Stimulated activated CD4-positive, alpha-beta T cell treated with anti-CD3 and anti-CD28 coated beads, Interleukin-4, amount 100 ng/mL, for 48 hours (primary cell): ENCODE measurements at regions not wholly inside any gene's neighbourhood (a gene's known extent, or its start where the extent isn't known, plus 50 kb on each side); places are given as distances from the start of the nearest gene placed in this dataset.
"Not testable (repeated sequence)": the region's sequence is repeated elsewhere in the genome, so short reads cannot be mapped to it uniquely, and the experiment has no call there.

ENCODE experiments used
- DNase-seq, 2 donors: peaks; one replicate each; pipeline ENCODE4 v3.0.0-alpha.2; 2020; ENCODE audit warnings: low read depth in 2 of 2

DNA sequence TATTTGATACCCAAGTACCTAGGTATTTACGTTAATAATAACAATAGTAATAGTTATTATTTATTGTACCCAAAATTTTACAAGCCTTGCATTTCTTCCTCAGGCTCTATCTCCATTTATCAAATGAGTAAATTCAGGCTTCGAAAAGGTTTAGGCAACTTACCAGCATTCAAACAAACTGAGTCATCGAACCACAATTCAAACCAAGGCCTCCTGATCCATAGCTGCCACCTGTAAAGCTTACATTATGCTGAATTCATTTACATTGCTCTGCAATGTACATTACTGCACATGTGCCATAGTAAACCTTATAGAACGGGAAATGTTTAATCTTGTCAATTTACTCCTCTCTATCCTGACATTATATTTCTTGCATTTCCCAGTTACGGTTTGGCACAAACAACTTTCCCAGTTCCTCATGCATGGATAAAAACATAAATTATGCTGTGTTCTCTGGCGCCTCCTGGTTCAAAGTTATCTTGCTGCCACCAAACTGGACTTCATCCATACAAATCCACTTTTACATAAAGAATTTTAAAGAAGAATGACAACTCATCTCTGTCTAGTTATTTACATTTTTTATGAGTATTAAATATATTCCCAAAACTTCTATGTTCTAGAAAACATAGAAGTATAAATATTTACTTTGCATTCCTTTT, 360.6 kb upstream of the SOX9 start:
- no peak for DNase-seq

DNA sequence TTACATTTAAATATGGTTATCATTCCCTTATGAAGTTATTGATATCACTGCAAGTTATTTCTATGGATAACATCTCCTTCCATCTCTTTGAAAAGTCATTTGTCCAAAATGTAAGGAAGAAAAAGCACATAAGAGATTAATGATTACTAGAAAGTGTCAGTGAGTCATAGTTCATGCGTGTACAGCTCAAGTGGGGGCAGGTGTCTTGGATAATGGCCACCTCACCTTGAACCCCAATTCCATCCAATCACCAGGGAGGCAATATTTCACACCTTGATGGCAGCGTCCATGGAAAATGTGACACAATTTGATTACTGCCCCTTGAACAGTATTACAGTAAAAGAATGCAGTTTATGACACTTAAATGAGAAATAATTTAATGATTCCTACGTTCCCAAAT, 358.3 kb upstream of the SOX9 start:
- no peak for DNase-seq

DNA sequence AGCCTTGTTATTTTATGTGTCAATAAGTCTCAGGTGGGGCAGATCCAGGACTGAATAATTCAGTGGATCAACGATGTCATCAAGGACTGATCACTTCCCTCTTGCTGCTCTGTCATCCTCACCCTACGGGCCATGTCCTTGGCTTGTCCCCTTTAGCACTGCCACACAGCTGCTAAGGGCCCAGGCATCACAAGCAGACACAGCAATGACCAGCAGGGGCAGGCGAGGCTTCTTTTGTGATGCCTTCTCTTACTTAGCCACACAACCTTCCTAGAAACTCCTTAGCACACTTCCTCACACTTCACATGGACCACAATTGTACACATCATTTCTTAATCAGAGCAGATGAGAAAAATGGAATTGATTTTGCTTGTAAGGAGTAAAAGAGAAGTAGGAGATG, 356.3 kb upstream of the SOX9 start:
- DNase-seq: no peak

DNA sequence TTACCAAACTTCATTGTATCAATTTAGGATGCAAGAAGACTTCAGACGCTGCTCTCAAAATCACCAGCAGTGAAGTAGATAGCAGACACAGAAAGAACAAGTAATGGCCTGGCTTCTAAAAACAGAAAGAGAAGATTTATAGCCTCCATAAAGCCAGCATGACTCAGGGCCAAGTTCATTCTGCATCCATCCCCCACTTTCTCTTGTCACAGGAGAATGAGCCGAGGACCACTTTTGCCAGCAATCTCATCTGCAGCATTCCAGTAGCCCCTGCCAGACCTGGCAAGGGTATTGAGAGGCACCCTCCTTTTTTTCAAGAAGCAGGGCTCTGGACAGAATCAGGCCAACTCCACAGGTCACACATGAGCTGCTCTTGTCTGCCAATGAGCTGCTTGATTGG, 355.4 kb upstream of the SOX9 start:
- no peak for DNase-seq

DNA sequence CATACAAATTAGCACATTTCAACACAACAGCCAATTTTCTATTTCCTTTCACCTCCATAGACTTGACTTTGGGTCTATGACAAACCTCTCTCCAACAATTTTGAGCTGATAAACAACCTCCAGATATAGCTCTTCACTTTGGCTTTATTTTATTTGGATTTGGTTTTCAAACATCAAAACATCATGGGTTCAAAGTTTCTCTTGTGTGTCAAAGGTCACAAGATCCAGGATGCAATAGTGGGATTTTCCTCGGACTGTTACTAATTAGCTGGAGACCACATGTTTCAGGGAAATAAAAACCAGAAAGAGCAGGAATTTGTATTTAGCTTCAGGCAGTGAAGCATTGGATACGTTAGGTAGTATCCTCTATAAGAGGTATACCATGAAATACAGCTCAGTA, 351.0 kb upstream of the SOX9 start:
- no peak for DNase-seq

DNA sequence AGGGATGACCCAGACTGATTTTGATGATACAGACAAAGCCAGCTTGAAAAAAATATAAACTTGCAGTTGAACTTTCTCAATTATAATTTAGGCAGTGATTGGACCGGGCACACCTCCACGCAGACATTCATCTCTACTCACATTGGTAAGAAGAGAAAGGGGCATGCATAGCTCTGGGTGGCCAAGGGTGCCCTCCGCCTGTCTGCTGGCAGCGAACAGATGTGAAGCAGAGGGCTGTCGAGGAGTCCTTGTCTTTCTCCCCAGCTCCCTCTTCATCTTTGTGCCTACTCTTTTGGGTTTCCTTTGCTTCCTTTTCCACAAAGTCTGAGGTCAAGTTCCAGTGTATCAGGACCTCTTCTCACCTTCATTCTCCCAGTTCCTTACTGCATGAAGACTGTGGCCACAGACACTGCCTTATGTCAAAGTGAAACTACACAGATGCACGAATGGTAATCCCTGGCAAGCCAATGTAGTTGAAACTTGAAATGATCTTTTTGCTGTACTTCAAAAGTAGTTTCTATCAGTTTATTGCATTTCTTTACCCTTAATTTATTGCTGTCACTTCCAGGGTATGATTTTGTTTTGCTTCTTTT, 343.7 kb upstream of the SOX9 start:
- DNase-seq: no peak

DNA sequence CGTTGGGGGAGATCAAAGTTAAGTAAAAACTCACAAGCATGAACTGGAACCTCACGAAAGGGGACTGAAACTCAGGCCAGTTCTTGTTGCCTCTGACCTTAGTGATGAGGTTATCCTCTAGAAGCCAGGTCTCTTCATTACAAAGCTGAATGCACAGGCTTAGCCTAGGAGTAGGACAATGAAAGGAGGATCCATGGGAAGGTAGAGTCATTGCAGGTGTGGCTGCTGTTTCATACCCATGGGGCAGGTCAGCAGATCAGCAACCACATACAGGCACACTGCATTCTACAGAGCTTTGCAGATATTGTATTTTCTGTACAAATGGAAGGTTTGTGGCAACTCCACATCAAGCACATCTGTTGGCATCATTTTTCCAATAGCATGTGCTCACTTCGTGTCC, 341.3 kb upstream of the SOX9 start:
- no peak for DNase-seq

DNA sequence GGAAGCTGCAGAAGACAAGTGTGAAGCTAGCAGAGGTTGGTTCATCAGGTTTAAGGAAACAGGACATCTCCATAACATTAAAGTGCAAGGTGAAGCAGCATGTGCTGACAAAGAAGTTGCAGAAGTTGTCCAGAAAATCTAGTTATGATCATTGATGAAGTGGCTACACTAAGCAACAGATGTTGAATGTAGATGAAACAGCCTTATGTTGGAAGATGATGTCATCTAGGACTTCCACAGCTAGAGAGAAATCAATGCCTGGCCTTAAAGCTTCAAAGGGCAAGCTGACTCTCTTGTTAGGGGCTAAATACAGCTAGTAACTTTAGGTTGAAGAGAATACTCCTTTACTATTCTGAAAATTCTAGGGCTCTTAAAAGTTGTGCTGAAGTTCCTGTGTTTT, 340.2 kb upstream of the SOX9 start:
- DNase-seq: no peak

DNA sequence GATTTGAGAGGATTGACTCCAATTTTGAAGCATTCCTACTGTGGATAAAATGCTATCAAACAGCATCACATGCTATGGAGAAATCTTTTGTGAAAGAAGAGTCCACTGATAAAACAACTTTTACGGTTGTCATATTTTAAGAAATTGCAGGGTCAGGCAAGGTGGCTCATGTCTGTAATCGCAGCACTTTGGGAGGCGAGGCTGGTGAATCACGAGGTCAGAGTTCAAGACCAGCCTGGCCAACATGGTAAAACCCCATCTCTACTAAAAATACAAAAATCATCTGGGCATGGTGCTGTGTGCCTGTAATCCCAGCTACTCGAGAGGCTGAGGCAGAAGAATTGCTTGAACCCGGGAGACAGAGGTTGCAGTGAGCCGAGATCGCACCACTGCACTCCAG, 338.8 kb upstream of the SOX9 start:
- not testable (repeated sequence) for DNase-seq

DNA sequence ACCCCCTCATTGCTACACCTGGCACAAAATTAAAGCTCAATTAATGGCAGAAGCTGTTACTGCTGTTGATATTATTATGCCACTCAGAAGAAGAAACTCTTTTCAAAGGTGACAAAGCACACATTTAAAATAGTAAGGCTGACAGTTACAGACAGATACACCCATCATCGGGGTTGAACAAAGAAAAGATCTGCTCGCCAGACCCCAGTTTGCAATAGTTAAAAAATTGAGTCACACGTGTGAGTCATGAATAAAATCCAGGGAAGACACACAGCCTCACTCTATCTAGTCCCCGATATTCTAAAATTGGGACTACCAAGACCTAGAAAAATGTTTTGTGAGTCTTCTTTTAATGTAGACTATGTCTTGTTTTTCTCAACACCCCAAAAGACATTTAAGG, 330.0 kb upstream of the SOX9 start:
- no peak for DNase-seq

DNA sequence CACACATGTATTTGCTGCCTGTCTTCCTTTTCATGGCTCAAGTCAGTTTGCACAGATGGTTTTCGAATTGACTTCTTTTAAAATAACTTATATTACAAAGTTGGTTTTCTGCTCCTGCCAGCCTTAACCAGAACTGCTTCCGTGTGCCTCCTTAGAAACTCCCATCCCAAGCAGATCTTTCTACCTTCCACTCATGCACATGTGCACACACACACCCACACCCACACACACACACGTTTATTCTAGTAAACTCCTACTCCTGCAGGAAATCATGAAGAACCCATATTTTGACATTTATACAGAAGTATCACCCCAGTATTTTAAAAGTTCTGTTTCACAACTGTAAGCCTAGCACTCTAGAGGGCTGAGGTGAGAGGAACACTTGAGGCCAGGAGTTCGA, 329.5 kb upstream of the SOX9 start:
- no peak for DNase-seq

DNA sequence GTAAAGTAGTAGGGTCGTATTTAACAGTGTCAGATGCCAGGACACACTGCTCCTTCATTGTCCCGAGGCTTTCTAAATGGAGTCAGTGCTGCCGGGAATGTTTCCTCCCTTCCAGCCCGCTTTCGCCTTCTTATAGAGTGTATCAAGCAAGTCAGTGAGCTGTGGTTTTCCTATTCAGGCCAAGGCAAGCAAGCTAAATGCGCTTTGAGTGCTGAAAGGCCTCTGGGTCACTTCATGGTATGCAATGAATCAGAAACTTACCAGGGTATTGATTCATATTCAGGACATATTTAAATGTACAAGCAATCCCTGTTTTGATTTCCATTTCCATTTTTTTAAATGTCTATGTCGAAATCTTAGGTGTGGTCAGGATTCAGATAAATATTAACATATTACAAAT, 327.9 kb upstream of the SOX9 start:
- no peak for DNase-seq

DNA sequence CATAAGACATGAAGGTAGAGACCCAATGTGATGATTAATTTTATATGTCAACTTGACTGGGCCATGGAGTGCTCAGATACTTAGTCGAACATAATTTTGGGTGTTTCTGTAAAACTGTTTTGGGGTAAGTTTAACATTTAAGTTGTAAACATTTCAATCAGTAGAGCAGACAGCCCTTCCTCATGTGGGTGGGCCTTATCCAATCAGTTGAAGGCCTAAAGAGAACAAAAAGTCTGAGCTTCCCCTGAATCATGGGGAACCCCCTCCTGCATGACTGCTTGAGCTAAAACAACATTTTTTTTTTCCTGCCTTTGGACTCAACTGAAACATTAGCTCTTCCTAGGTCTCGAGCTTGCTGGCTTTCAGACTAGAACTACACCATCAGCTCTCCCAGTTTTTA, 327.3 kb upstream of the SOX9 start:
- DNase-seq: no peak

DNA sequence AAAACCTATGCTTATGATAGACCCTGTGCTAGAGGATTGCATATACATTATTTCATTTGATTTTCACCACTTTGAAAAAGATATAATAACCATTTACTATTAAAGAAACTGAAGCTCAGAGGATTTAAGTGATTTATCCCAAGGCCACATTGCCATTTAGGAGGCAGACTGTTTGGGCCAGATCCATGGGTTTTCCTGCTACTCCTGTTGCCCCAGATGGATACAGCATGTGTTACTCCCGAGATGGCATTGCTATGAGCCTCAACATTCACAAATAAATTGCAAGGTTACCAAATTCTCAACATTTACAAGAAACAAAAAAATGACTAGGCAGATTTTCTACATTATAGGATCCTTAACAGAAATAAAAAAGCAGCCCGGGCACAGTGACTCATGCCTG, 322.1 kb upstream of the SOX9 start:
- no peak for DNase-seq

DNA sequence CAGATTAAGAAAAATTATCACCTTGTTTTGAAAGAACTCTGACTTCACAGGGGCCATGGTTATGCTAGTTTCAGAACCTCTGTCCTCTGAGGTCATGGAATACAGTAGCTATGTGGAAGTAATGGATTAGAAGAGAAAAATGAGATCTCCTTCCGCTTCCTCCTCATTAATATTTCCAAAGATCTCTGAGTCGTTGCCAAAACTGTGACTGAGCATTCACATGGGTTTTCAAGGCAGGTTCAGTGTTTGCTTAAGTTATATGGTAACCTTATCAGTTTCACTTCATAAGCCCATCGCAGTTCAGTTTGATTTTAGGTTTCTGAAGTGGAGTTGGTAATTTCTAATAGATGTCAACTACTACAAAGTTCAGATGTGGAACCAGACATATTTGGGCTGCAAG, 321.2 kb upstream of the SOX9 start:
- no peak for DNase-seq

DNA sequence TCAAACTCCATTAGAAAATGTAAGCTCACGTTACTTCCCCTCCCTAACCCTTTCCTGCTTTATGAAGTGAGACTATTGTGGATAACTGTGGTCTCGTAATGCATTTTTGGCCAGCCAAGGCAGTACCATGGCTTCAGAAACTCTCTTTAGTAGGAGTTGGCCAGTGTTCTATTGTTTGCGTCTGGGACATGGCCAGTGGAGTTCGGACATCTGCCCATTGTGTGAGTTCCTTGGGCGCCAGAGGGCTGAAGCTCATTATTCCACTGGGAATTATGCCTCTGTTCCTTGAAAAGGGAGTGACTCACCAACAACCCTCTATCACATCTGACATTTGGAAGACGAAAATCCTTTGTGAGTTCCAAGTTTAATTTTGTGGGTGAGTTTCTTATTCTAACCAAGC, 319.5 kb upstream of the SOX9 start:
- DNase-seq: no peak

DNA sequence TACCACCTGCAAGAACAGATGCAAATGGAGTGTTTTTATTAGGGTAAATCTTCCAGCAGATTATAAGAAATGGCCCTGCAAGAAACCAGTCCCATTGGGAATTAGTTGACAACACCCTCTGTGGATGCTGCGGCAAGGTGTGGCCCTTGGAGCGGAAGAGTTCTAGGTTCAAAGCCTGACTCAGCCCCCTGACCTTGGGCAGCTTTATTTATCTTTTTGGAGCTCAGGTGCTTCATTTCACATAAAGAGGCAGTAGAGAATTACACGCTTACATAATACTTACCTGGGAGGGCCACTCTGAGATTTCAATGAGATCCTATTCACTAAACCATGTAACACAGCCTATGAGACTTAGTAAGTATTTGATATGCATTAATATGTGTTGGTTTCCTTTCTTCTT, 318.2 kb upstream of the SOX9 start:
- no peak for DNase-seq

DNA sequence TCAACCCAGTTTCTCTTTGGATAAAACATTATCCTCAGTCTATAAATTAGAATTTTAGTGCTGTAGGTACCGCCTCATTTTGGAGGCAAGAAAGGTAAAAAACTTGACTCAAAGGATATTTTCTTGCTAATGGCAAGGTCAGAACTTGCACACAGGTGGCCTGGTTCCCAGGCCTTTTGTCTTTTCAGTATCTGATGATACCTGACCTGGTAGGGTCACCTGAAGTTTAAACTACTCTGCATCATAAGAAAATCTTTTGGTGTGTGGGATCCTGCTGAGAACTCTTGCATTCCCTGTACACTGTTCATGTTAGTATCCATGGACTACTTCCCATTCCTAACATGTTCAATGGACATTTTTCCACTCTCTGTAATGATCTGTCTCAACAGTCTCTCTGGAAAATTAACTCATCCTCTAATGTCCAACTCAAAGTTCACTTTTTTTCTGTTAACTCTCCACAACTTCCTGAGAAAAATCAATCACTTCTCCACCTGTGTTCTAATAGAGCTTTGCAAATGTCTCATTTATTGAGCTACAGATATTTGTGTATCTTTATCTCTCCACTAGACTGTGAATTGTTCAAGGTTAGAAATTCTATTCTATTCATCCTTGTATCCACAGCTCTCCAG, 317.1 kb upstream of the SOX9 start:
- DNase-seq: no peak

DNA sequence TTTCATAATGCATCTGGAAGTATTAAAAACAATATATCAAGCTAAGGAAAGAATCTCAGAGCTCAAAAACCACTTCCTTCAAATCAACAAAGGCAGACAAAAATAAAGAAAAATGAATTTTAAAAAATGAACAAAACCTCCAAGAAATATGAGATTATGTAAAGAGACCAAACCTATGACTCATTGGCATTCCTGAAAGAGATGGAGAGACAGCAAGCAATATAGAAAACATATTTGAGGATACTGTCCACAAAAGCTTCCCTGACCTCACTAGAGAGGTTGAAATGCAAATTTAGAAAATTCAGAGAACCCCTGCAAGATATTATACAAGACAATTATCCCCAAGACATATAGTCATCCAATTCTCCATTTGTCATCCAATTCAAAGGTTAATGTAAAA, 311.3 kb upstream of the SOX9 start:
- DNase-seq: no peak

DNA sequence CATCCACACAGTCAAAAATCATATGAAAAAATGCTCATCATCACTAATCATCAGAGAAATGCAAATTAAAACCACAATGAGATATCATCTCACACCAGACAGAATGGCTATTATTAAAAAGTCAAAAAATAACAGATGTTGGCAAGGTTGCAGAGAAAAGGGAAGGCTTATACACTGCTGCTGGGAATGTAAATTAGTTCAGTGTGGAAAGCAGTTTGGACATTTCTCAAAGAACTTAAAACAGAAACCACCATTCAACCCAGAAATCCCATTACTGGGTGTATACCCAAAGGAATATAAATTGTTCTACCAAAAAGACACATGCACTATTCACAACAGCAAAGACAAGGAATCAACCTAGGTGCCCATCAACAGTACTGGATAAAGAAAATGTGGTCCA, 307.0 kb upstream of the SOX9 start:
- not testable (repeated sequence) for DNase-seq

DNA sequence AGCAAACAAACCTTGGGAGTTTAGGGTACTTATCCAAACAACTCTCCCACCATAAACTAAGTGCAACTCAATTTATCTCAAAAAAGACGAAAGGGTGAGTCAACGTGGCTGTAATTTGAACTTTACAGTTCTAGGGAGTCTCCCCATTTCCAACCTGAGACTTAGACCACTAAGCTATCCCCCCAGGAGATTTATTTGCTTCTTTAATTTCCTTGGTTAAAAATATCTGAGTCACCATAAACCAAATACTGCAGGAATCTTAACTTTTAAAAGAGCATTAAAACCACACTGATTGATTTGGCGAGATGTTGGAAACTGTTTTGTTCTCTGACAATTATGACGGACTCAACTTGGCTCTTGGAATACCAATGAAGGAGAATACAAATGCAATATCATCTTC, 299.3 kb upstream of the SOX9 start:
- DNase-seq: no peak

DNA sequence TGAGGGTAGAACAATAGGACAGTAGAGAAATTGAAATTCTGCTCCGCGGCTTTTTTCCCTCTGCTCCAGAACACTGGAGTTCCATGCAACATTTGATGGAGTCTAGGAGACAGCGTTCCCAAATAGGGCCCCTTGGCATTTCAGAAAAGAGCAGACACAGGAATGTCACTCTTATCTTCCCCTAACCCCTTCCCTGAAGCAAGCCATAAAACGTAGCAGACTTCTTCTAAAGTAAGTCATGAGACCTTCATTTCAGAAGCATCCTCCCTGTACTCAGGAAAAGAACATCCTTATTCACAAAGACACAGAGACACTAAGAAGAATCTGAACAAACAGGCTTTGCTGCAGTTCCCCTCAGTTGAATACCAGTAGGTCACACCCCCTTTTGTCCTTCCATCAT, 296.1 kb upstream of the SOX9 start:
- DNase-seq: no peak

DNA sequence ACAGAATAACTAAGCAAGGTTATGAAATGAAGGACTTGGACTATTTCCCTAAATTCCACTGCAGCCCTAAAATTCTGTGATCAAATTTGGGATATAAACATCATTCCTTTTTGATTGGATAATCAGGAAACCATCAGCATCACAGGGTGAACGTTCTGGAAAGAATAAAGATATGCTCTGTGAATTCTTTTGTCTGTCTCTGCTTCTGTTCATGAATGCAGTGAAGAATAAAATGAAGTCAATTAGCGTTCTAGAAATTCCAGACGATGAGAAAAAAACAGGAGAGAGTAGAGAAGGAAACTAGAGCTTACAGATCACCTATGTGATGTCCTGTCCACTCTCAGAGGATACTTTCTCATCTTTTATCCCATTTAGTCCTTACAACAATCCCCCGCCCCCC, 295.1 kb upstream of the SOX9 start:
- DNase-seq: no peak

DNA sequence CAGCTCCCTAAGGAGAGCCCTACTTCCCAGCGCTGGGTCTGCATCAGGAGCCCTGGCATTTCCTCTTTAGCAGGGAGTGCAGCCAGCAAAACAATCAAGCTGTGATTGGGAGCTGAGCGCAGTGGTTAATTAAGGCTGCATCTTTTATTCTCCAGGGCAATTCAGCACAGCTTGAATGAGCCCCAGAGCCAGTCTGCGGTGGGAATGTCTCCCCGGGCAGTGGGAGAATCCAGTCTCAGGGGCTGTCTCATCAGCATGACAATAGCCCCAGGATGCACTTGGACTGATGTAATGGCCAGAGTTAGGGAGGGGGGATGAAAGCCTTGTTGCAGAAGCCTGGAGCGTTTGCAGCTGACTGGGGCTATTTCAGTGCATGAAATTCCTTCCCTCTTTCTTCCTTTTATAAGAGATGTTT, 292.6 kb upstream of the SOX9 start:
- no peak for DNase-seq
